H54 (cell line): ENCODE measurements at regions not wholly inside any gene's neighbourhood (a gene's known extent, or its start where the extent isn't known, plus 50 kb on each side); places are given as distances from the start of the nearest gene placed in this dataset.
"Not testable (repeated sequence)": the region's sequence is repeated elsewhere in the genome, so short reads cannot be mapped to it uniquely, and the experiment has no call there.

Experiments
- DNase-seq: peaks from one replicate; pipeline ENCODE4 v3.0.0; 2011; ENCODE audit warnings: low spot score, mixed read lengths; ENCODE audit not compliant: insufficient read length
- FAIRE-seq: peaks from 3 replicates; lab custom pipeline; 2011; peaks lifted over from hg19 to GRCh38; lab: Jason Lieb, UNC
- POLR2A ChIP-seq: IDR thresholded peaks from 2 replicates; pipeline ENCODE4 v1.6.1; 2011; ENCODE audit warnings: low read depth, mild to moderate bottlenecking, low read length

DNA sequence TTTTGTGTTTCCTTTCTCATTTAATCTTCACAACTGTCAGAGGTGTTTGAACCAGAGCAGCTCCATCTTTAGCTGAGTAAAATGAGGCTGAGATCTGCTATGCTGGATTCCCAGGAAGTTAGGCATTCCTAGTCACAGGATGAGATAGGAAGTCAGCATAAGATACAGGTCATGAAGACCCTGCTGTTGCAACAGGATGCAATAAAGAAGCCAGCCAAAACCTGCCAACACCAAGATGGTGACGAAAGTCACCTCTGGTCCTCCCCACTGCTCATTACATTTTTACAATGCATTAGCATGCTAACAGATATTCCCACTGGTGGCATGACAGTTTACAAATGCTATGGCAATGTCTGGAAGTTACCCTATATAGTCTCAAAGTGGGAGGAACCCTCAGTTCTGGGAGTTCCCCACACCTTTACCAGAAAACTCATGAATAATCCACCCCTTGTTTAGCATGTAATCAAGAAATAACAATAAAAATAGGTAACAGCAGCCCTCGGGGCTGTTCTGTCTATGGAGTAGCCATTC is 262.2 kb upstream of the FERMT1 start:
- TF ChIP-seq POLR2A: no peak
- FAIRE-seq (no peak), DNase-seq (no peak)

DNA sequence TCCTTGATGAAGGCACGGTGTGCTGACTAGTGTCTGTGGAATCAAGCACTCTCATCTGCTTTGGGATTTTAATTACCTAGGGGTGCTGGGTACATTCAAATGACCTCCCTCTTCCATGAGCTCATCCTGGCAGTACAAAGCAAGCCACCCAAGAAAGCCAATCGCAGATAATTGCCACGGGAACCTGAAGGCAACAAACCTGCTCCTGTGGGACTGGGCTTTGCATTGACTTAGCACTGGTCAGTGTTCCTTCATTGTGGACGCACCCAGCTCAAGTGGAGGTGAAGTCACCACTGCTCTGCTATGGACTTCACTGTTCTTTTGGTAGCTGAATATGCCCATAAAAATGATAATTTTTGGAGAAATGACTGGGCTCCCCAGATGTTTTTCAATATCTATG is 261.6 kb upstream of the FERMT1 start:
- DNase-seq: no peak
- no peak for FAIRE-seq
- no peak for TF ChIP-seq POLR2A

DNA sequence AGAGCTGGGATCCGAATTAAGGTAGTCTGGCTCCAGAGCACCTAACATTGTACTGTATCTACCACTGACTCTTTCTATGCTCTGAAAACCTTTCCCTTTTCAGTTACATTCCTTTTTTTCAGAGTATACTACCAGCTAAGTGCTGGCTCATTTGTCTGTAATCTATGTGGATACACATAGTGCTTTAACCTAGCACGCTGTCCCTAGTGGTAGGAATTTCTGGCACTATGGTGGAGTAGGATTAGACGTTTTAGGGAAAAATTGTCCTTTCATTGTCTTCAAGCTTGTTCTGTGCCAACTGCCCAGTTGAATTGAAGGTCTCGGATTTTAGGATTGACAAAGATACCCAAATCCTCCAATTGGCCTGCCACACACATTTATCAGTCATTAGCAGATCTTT is 259.1 kb upstream of the FERMT1 start:
- DNase-seq: no peak
- TF ChIP-seq POLR2A: no peak
- no peak for FAIRE-seq

DNA sequence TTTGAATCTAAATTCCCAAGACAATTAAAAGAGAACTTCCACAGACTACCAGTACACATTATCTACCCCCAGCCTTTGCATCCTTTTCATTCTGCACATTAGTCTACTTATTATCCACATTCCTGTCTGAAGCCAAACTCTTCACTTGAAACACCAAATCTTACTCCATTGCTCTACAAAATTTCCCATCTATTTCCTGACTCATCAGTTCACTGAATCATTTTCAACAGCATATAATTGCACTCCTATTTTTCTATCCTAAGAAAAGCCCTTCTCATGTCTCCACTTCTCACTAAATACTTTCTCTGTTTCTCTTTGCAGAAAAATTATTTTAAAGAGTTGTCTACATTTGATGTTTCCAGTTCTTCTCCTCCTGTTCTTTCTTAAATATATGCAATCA is 239.4 kb upstream of the FERMT1 start:
- DNase-seq (no peak), FAIRE-seq (no peak)
- TF ChIP-seq POLR2A: no peak

DNA sequence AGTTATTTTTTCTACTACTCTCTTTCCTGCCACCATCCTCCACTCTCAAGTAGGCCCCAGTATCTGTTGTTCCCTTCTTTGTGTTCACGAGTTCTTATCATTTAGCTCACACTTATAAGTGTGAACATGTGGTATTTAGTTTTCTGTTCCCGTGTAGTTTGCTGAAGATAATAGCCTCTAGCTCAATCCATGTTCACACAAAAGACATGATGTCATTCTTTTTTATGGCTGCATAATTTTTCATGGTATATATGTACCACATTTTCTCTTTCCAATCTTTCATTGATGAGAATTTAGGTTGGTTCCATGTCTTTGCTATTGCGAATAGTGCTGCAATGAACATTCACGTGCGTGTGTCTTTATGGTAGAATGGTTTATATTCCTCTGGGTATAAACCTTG is 237.9 kb upstream of the FERMT1 start:
- no peak for DNase-seq
- no peak for FAIRE-seq
- no peak for TF ChIP-seq POLR2A

DNA sequence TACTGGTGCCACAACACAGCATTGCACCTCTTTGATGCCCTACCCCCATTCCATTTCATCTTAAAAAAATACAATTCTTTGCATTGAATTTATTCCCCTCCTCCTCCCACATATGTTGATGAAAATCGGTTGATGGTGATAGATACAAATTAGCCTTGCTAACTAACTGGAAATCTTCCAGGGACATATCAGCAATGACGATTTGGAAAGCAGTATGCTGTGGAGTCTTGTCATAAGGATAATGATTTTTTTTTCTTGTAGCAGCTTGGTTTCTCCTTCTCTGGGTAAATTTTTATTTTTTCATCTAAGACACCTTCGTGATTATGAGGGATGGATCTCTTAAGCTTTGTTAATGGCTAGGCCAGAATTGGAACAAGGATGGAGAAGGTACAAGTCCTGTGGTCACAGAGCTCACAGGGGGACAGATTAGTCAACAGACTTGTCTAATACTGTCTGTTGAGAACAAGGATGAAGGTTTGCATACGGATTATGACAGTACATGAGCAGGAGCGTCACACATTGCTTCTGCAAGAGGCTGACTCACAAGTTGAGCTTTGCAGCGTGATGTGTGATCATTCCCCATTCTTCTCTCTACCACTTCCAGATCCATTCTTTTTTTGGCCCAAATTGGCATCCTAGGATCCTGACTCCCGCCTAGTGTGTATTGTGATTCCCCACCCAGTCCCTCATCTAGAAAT is 233.1 kb upstream of the FERMT1 start:
- FAIRE-seq (no peak), DNase-seq (no peak)
- TF ChIP-seq POLR2A: no peak

DNA sequence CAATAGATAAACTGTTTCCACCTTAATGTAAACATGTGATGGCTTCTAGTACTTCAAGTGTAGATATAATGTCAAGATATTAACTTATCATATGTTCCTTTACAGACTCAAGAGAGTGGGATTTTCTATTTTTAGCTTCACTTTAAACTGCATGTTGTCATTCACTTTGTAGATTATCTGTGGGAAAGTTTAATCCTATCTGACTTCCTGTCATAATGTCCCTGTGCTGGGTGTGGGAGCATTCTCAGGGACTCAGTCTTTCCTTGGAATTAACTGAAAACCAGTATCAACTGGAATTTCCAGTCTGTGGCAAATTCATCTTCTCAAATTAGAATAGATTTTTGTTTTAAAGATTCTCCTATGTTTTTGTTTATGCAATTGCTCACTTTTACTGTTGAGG is 226.1 kb upstream of the FERMT1 start:
- DNase-seq (no peak), FAIRE-seq (no peak)
- no peak for TF ChIP-seq POLR2A

DNA sequence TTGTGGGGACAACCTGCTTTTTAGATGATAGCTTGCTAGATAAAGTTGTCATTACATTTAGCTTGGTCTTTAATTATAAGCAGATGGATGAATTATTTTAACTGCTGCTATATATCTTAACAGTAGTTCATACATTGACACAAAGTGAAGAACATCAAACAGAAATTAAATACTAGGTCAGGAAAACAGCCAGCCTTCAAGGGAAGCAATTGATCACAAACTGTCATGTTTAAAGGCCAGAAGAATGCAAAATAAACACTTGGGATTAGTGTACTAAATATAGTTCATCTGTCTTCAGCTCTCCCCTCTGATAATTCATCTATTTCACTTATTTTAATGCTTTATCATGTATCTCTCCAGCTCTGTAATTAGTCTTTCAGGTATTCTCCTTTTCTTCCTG is 225.1 kb upstream of the FERMT1 start:
- no peak for TF ChIP-seq POLR2A
- no peak for DNase-seq
- no peak for FAIRE-seq

DNA sequence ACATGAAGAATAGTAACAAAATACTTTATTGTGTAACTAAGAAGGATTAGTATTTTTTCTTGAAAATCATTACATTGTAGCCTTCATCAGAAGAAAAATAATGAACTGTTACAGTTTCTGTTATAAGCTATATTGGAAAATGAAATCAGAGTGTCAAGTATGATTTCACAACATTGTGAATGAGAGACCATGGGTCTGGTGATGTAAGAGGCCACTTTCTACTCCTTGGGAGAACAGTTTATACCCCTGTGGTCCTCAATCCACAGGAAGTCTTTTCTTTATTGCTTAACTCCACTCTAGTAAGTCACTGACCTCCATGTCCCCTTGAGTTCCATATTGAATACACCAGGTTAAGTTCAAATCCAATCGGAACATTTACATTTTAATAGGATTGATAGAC is 218.7 kb upstream of the FERMT1 start:
- no peak for FAIRE-seq
- no peak for DNase-seq

DNA sequence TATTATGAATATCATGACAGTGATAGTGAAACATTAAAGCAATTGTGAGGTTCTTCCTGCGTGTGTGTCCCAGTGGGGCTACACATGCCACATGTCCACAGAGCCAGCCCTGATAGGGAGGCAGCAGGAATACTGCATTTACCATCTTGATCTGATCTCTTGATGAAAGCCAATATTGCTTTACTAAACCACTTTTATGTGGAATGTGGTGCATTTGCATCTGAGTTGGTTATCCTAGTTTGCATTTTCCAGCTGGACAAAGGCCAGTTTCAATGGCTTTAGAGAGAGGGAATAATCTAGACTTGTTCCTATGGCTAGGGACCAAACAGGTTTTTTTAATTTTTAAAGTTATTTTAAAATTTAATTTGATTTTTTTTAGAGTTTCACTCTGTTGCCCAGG is 216.3 kb upstream of the FERMT1 start:
- no peak for FAIRE-seq
- no peak for DNase-seq
- TF ChIP-seq POLR2A: no peak

More for the DNA sequence above, 218.7 kb upstream of the FERMT1 start:
- TF ChIP-seq POLR2A: no peak

DNA sequence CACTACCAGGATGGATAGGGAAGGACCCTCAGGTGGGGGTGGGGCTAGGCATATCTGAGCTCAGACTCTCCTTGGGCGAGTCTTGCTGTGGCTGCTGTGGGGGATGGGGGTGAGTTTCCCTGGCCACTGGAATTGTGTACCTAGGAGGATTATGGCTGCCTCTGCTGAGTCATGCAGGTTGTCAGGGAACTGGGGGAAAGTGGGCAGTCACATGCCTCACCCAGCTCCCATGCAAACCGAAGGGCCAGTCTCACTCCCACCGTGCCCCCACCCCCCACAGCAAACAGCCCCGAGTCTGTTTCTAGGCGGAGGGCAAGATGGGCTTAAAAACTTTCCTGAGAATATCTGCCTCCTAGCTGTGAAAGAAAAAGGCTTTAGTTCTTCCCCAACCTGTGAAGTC is 210.3 kb upstream of the FERMT1 start:
- DNase-seq (no peak), FAIRE-seq (no peak)
- no peak for TF ChIP-seq POLR2A

DNA sequence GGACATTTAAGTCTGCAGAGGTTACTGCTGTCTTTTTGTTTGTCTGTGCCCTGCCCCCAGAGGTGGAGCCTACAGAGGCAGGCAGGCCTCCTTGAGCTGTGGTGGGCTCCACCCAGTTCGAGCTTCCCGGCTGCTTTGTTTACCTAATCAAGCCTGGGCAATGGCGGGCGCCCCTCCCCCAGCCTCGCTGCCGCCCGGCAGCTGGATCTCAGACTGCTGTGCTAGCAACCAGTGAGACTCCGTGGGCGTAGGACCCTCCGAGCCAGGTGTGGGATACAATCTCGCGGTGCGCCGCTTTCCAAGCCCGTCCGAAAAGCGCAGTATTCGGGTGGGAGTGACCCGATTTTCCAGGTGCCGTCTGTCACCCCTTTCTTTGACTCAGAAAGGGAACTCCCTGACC is 198.4 kb upstream of the FERMT1 start:
- not testable (repeated sequence) for DNase-seq, FAIRE-seq

DNA sequence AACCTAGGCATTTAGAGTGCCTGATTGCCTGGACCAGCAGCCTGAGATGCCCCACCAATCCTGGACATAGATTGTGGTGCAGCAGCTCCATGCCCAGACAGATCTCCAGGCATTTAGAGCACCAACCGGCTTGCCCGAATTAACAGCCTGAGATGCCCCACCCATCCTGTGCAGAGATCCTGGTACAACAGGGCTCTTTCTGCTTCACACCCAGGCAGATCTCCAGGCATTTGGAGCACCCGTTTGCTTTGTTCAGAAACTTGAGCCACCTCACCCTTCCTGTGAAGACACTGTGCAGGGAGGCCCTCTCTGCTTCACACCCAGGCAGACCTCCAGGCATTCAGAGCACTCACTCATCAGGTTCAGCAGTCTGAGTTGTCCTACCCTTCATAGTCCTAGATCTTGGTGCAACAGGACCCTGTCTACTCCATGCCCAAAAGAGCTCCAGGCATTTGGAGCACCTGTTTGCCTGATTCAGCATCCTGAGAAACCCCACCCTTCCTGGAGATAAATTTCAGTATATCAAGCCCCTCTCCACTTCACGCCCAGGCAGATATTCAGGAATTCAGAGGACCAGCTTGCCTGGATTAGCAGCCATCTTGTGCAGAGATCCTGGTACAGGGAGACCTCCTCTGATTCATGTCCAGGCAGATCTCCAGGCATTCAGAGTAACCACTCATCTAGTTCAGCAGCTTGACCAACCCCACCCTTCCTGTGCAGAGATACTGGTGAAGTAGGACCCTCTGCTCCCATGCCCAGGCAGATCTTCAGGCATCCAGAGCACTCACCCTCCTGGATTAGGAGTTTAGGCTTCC is 189.2 kb upstream of the FERMT1 start:
- no peak for DNase-seq
- TF ChIP-seq POLR2A: no peak
- FAIRE-seq: no peak

DNA sequence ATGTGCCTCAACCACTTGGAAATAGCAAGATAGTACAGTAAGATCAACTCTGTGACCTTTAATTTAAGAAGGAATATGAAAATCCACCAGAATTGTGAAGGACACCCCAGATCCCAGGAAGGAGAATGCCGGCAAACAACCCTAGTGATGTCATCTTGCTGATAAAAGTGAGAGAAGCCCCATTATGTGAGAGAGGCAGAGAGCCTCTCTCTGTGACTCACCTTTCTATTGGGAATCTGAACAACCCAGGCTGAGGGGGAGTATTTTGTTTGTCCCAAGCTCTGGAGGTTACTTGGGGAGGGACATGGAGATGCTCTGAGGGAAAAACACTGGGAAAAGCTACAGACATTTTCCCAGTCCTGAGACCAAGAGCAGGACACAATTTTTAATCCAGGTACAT is 188.3 kb upstream of the FERMT1 start:
- TF ChIP-seq POLR2A: no peak
- DNase-seq: no peak

DNA sequence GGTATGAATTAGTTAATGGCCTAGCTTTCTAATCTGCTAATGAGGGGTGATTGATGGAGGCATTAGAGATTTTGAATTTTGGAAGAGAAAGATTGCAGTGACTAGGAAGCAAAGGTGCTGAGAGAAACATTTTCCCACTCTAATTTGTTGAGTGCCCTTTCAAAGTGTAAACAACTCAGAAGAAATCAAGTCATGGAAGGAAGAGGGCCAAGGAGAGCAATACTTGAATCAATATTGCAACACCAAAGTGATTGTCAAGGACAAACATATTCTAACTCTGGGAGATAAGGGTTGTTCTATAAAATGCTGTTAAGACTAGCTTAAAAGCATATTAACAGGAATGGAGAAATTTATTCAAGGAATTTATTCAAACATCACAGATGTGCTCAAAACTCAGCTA is 182.7 kb upstream of the FERMT1 start:
- DNase-seq (no peak), FAIRE-seq (no peak)
- no peak for TF ChIP-seq POLR2A

More for the DNA sequence above, 188.3 kb upstream of the FERMT1 start:
- FAIRE-seq: no peak

DNA sequence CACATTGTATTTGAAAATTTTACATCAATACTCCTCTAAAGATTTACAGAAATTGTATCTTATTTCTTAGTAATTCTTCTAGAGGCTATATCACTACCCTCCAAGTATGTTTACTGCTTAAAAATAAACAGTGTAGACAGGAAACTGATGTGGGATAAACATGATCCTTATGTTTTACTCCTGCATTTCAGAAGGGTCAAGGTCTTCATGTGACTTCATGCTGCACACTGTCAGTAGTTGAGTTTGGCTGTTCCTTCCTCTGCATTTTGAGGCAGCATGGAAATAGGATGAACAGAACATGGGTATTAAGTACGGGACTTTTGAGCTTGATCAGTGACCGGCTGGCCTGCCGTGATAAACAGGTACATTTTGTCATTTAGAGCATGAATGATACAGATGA is 179.2 kb upstream of the FERMT1 start:
- TF ChIP-seq POLR2A: no peak
- FAIRE-seq: no peak

More for the DNA sequence above, 179.2 kb upstream of the FERMT1 start:
- no peak for DNase-seq
